HepG2 (cell line): ENCODE measurements at regions not wholly inside any gene's neighbourhood (a gene's known extent, or its start where the extent isn't known, plus 50 kb on each side); places are given as distances from the start of the nearest gene placed in this dataset.

Source experiments
- ATAC-seq: fragments of 200-7000 bp; cut with Tn5 transposase; 3 replicates; pipeline ENCODE4 v1.9.1; 2020; ENCODE audit warnings: mild to moderate bottlenecking, moderate library complexity
- BruUV-seq: library from RNA; stranded (reverse); fragments of 400-500 nt; replicated peaks from 2 replicates; lab custom pipeline; 2021; lab: Mats Ljungman, UMichigan
- CTCF ChIA-PET: fragments of 300-600 bp; formaldehyde crosslinking; extraction: SDS; loops from one replicate; lab custom pipeline; 2021; ENCODE audit warnings: low total read pairs, inconsistent platforms, low intra/inter-chr PET ratio; lab: Yijun Ruan, JAX
- POLR2A ChIA-PET: fragments of 350-600 bp; sonication (Branson Sonifier 250); formaldehyde crosslinking; loops from one replicate; lab custom pipeline; 2020; ENCODE audit warnings: antibody characterized with exemption, inconsistent platforms; lab: Yijun Ruan, JAX
- DNase-seq: peaks from one replicate; pipeline ENCODE4 v3.0.0-alpha.2; 2015; ENCODE audit warnings: low spot score
- FAIRE-seq: peaks from 3 replicates; lab custom pipeline; 2011; peaks lifted over from hg19 to GRCh38; lab: Jason Lieb, UNC
- H2AFZ ChIP-seq: one replicate; pipeline ENCODE4 v1.6.1; 2011; ENCODE audit warnings: low read length, inconsistent platforms
- H3K27ac ChIP-seq: fragments of 300-600 bp; 3 replicates; pipeline ENCODE4 v1.8.0; 2011; ENCODE audit warnings: mixed run types, mild to moderate bottlenecking, mixed read lengths, low read length, inconsistent platforms; ENCODE audit not compliant: insufficient read depth; ENCODE audit errors: extremely low read length
- H3K27me3 ChIP-seq, 2 experiments: fragments of 200-600 bp in 1 of 2; 2 replicates in 1 of 2; 3 replicates in 1 of 2; pipeline versions ENCODE4 v1.6.0 to v1.8.0; 2011; ENCODE audit warnings: low read length in 2 of 2, mild to moderate bottlenecking in 2 of 2, moderate library complexity in 2 of 2, inconsistent platforms in 1 of 2; ENCODE audit not compliant: insufficient read depth in 2 of 2, control insufficient read depth in 1 of 2
- H3K36me3 ChIP-seq, 2 experiments: fragments of 200-600 bp in 1 of 2; replicated peaks in 1 of 2; 2 replicates in 1 of 2; 3 replicates in 1 of 2; pipeline versions ENCODE4 v1.5.1 to v1.8.0; 2011; ENCODE audit warnings: low read length in 2 of 2, inconsistent platforms in 1 of 2; ENCODE audit not compliant: insufficient read depth in 2 of 2, control insufficient read depth in 1 of 2
- H3K4me1 ChIP-seq: 2 replicates; pipeline ENCODE4 v1.5.1; 2012; ENCODE audit warnings: low read length, inconsistent platforms; ENCODE audit not compliant: insufficient read depth
- H3K4me2 ChIP-seq: 2 replicates; pipeline ENCODE4 v1.6.0; 2011; ENCODE audit warnings: low read depth, low read length, inconsistent platforms
- H3K4me3 ChIP-seq, 3 experiments: fragments of 200-600 bp in 1 of 3; sonication (generic), shearing (Covaris generic) in 1 of 3; replicated peaks in 1 of 3; 2 replicates each; pipeline ENCODE4 v1.5.1; 2011 to 2016; ENCODE audit warnings: low read length in 3 of 3, inconsistent platforms in 2 of 3, low read depth in 2 of 3, mild to moderate bottlenecking in 2 of 3, control low read depth in 1 of 3, mixed read lengths in 1 of 3; ENCODE audit not compliant: insufficient read depth in 1 of 3
- H3K79me2 ChIP-seq: one replicate; pipeline ENCODE4 v1.6.1; 2011; ENCODE audit warnings: low read length, inconsistent platforms; ENCODE audit not compliant: insufficient read depth
- H3K9ac ChIP-seq: 2 replicates; pipeline ENCODE4 v1.6.0; 2011; ENCODE audit warnings: mild to moderate bottlenecking, low read depth, low read length, inconsistent platforms; ENCODE audit not compliant: insufficient read depth
- H3K9me3 ChIP-seq: 2 replicates; pipeline ENCODE4 v1.5.1; 2012; ENCODE audit warnings: mild to moderate bottlenecking, low read length
- H4K20me1 ChIP-seq: 2 replicates; pipeline ENCODE4 v1.6.0; 2011; ENCODE audit warnings: inconsistent platforms, mild to moderate bottlenecking, low read length, moderate library complexity; ENCODE audit not compliant: insufficient read depth
- HES4 ChIP-seq: sonication (generic); formaldehyde crosslinking; IDR thresholded peaks from 2 replicates; pipeline ENCODE4 v1.9.0; 2021; ENCODE audit warnings: mild to moderate bottlenecking, missing genetic modification reagents, borderline replicate concordance
- KDM5B ChIP-seq: sonication (generic); formaldehyde crosslinking; IDR thresholded peaks from 2 replicates; pipeline ENCODE4 v1.4.0; 2020; ENCODE audit warnings: missing genetic modification reagents, mild to moderate bottlenecking, borderline replicate concordance
- MAF1 ChIP-seq: sonication (generic); formaldehyde crosslinking; IDR thresholded peaks from 2 replicates; pipeline ENCODE4 v1.5.0; 2020; ENCODE audit warnings: missing genetic modification reagents, borderline replicate concordance
- MIXL1 ChIP-seq: IDR thresholded peaks from 2 replicates; pipeline ENCODE4 v1.6.1; 2016
- NFE2 ChIP-seq: sonication (generic); formaldehyde crosslinking; IDR thresholded peaks from 2 replicates; pipeline ENCODE4 v1.4.0; 2020; ENCODE audit warnings: missing genetic modification reagents
- PHF20 ChIP-seq: sonication (generic); formaldehyde crosslinking; IDR thresholded peaks from 2 replicates; pipeline ENCODE4 v1.5.0; 2020; ENCODE audit warnings: mild to moderate bottlenecking, missing genetic modification reagents
- SALL1 ChIP-seq: sonication (generic); formaldehyde crosslinking; IDR thresholded peaks from 2 replicates; pipeline ENCODE4 v1.8.0; 2022; ENCODE audit warnings: mild to moderate bottlenecking, missing genetic modification reagents
- ZNF333 ChIP-seq: sonication (generic); formaldehyde crosslinking; IDR thresholded peaks from 2 replicates; pipeline ENCODE4 v1.4.0; 2020; ENCODE audit warnings: mild to moderate bottlenecking, missing genetic modification reagents, borderline replicate concordance
- ZNF547 ChIP-seq: sonication (generic); formaldehyde crosslinking; IDR thresholded peaks from 2 replicates; pipeline ENCODE4 v1.5.1; 2020; ENCODE audit warnings: mild to moderate bottlenecking, missing genetic modification reagents
- ZSCAN20 ChIP-seq: sonication (generic); formaldehyde crosslinking; IDR thresholded peaks from 2 replicates; pipeline ENCODE4 v1.4.0; 2020; ENCODE audit warnings: missing genetic modification reagents, mild to moderate bottlenecking, borderline replicate concordance
- WGBS: methylation state at CpG from one replicate; pipeline ENCODE4 v1.1.6; 2017; ENCODE audit warnings: low lambda C conversion rate; 5-methylcytosine and 5-hydroxymethylcytosine counted together
- in situ Hi-C: cut with HindIII; loops from 2 replicates; pipeline ENCODE4 v1.10.0; 2017; ENCODE audit warnings: low pct_unique_long_range_greater_than_20kb; ENCODE audit not compliant: extremely low pct_ligation_motif_present
- intact Hi-C: fragments of 100-400 bp; cut with micrococcal nuclease; formaldehyde crosslinking; loops from one replicate; pipeline ENCODE4 v1.10.0; 2022; ENCODE audit not compliant: unreplicated experiment
- TF ChIP-seq, protein P1 (sequence below), 2 experiments: sonication (generic) in 1 of 2; formaldehyde crosslinking in 1 of 2; IDR thresholded peaks; 2 replicates each; pipeline versions ENCODE4 v1.4.0 to v1.6.1; 2018 to 2020; ENCODE audit warnings: missing genetic modification reagents in 2 of 2, borderline replicate concordance in 1 of 2, low read depth in 1 of 2, mild to moderate bottlenecking in 1 of 2, missing biosample characterization in 1 of 2
- TF ChIP-seq, protein P2 (sequence below): sonication (generic); formaldehyde crosslinking; IDR thresholded peaks from 2 replicates; pipeline ENCODE4 v1.5.0; 2020; ENCODE audit warnings: mild to moderate bottlenecking, missing genetic modification reagents
- TF ChIP-seq, protein P3 (sequence below): IDR thresholded peaks from 2 replicates; pipeline ENCODE4 v1.6.1; 2016; ENCODE audit warnings: mild to moderate bottlenecking
- TF ChIP-seq, protein P4 (sequence below): sonication (generic); formaldehyde crosslinking; IDR thresholded peaks from 2 replicates; pipeline ENCODE4 v1.4.0; 2020; ENCODE audit warnings: missing genetic modification reagents

DNA sequence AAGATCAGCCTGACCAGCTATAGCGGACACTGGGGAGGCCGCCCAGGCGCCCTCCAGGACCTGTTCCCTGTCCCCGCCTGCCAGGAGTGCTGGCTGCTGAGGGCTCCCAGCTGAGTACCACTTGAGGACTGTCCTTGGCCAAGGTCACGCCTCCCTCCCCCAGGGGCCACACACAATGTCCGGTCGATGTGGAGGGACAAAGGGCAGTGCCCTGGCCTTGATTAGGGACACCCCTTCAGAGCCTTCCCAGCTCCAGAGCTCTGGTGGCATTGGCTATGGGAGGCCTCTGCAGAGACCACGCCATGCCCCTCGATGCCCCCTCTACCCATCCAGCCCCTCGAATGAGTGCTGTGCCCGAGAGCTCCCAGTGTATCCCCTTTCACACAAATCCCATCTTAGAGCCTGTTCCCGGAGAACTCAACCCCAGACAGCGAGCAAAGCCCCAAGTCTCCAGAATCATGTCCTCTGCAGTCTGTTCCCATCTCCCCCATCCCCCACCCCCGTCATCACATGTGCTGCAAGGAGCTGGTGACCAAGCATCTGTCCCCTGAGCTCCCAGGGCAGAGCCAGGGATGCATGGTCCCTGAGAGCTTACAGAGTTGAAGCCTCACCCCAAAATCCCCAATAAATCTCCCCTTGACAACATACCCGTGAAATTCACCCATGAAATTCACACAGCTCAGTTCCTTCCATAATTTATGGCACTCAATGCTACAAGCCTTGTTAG, 158.9 kb downstream of the NUP210 start (continued):
- TF ChIP-seq, protein P1, sequence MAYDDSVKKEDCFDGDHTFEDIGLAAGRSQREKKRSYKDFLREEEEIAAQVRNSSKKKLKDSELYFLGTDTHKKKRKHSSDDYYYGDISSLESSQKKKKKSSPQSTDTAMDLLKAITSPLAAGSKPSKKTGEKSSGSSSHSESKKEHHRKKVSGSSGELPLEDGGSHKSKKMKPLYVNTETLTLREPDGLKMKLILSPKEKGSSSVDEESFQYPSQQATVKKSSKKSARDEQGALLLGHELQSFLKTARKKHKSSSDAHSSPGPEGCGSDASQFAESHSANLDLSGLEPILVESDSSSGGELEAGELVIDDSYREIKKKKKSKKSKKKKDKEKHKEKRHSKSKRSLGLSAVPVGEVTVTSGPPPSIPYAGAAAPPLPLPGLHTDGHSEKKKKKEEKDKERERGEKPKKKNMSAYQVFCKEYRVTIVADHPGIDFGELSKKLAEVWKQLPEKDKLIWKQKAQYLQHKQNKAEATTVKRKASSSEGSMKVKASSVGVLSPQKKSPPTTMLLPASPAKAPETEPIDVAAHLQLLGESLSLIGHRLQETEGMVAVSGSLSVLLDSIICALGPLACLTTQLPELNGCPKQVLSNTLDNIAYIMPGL (CRISPR knock-in tag; IDR thresholded peaks at IDR 0.05; ENCODE audit: borderline replicate concordance in 1 of 2, low read depth in 1 of 2) = no peak
- TF ChIP-seq, all 625 proteins: peak for 113

DNA sequence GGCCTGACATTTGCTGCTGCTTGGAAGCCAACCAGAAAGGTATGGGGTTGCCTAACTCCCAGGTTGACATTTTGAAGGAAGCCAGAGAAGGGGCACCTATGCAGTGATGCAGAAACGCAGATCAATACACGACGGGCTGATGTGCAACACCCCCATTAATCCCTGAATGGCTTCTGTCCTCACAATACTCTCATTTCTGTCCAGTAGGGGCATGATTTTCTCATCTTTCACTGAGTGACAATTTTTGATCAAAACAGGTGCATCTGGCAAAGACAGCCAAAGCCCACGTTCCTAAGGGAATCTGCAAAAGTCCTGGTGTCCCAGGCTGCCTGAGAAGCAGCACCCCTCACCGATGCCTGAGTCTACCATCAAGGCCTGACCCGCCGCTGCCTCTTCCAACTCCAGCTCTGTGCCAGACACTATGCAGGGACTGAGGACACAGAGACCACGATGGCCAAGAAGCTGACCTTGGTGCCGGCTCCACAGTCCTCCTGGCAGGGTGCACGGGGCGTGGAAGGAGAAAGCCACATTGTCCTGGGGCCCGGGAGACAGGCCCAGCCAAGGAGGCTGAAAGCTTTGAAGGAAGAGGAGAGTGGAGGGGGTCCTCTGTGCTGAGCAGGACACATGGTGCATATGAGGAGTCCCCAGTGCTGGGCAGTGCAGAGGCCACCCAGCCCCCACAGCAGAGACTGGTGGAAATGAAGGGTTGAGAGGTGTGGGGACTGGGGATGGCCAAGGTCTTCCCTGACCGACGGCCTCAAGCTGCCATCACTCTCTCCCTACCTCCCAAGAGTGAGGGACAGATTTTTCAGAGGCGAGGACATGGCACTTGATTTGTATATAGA, 159.6 kb downstream of the NUP210 start:
- POLR2A ChIA-PET = interaction anchor here (1.3 to 1.5 kb wide), 2 partner anchors 9 to 31 kb away, joined by 3 to 7 read pairs; no protein-coding TSS in a partner anchor
- Histone ChIP-seq H3K9ac (no peak overlapping the region; the same call in 1 of the 2 replicates), H3K79me2 (peaks cover 60% of the 10 kb centered on the region), H4K20me1 (no peaks in the 10 kb centered on the region), H3K4me1 (peaks cover 86% of the 10 kb centered on the region), H3K27ac (peak overlapping the region; percentile 93), H3K27me3 (no peaks in the 10 kb centered on the region), H3K36me3 (peaks cover 0 to 11% of the 10 kb centered on the region in 2 experiments; a peak in 1 of 5 replicates), H3K9me3 (no peaks in the 10 kb centered on the region), H3K4me3 (no peak overlapping the region), H3K4me2 (0 out of 2 replicates have a peak overlapping the region, but pooled peaks have one; percentile 36), H2AFZ (no peak overlapping the region)
- no peak for DNase-seq
- BruUV-seq = no TSS peak
- FAIRE-seq = peak; percentile 39
- intact Hi-C loops = no loop called here
- CTCF ChIA-PET = no interaction called here
- in situ Hi-C loops = no loop called here
- ATAC-seq = no peak
- 84% methylated on average over 11 of the region's 15 CpGs for WGBS
- TF ChIP-seq ZNF547 = no peak
- TF ChIP-seq ZSCAN20 (CRISPR knock-in tag) = no peak
- no peak for TF ChIP-seq PHF20 (CRISPR knock-in tag)
- TF ChIP-seq MAF1 (CRISPR knock-in tag) = no peak
- TF ChIP-seq, protein P2, sequence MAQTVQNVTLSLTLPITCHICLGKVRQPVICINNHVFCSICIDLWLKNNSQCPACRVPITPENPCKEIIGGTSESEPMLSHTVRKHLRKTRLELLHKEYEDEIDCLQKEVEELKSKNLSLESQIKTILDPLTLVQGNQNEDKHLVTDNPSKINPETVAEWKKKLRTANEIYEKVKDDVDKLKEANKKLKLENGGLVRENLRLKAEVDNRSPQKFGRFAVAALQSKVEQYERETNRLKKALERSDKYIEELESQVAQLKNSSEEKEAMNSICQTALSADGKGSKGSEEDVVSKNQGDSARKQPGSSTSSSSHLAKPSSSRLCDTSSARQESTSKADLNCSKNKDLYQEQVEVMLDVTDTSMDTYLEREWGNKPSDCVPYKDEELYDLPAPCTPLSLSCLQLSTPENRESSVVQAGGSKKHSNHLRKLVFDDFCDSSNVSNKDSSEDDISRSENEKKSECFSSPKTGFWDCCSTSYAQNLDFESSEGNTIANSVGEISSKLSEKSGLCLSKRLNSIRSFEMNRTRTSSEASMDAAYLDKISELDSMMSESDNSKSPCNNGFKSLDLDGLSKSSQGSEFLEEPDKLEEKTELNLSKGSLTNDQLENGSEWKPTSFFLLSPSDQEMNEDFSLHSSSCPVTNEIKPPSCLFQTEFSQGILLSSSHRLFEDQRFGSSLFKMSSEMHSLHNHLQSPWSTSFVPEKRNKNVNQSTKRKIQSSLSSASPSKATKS (CRISPR knock-in tag) = 0 out of 2 replicates have a peak, but pooled peaks have one; percentile 1
- no peak for TF ChIP-seq SALL1
- TF ChIP-seq NFE2 (CRISPR knock-in tag) = no peak
- TF ChIP-seq, protein P3, sequence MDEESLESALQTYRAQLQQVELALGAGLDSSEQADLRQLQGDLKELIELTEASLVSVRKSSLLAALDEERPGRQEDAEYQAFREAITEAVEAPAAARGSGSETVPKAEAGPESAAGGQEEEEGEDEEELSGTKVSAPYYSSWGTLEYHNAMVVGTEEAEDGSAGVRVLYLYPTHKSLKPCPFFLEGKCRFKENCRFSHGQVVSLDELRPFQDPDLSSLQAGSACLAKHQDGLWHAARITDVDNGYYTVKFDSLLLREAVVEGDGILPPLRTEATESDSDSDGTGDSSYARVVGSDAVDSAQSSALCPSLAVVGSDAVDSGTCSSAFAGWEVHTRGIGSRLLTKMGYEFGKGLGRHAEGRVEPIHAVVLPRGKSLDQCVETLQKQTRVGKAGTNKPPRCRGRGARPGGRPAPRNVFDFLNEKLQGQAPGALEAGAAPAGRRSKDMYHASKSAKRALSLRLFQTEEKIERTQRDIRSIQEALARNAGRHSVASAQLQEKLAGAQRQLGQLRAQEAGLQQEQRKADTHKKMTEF = 0 out of 2 replicates have a peak, but pooled peaks have one; percentile 9
- TF ChIP-seq HES4 = peak; percentile 46; the same call in 1 of the 2 replicates
- no peak for TF ChIP-seq MIXL1
- no peak for TF ChIP-seq ZNF333 (CRISPR knock-in tag)
- TF ChIP-seq, protein P4, sequence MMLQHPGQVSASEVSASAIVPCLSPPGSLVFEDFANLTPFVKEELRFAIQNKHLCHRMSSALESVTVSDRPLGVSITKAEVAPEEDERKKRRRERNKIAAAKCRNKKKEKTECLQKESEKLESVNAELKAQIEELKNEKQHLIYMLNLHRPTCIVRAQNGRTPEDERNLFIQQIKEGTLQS (CRISPR knock-in tag) = no peak
- 0 out of 2 replicates have a peak, but pooled peaks have one; percentile 27 for TF ChIP-seq KDM5B (CRISPR knock-in tag)
